MM.1S (cell line): ENCODE measurements at regions not wholly inside any gene's neighbourhood (a gene's known extent, or its start where the extent isn't known, plus 50 kb on each side); places are given as distances from the start of the nearest gene placed in this dataset.

Experiments
- DNase-seq: peaks from one replicate; pipeline ENCODE4 v3.0.0-alpha.2; 2015
- H2AFZ ChIP-seq: fragments of 300-600 bp; sonication (generic); 2 replicates; pipeline ENCODE4 v1.6.0; 2016; ENCODE audit warnings: antibody characterized with exemption, low read length
- H3F3A ChIP-seq: fragments of 300-600 bp; sonication (generic); 2 replicates; pipeline ENCODE4 v1.6.1; 2016; ENCODE audit warnings: mild to moderate bottlenecking, antibody characterized with exemption, low read length, moderate library complexity, mixed read lengths; ENCODE audit not compliant: insufficient read depth
- H3K27ac ChIP-seq: fragments of 300-600 bp; sonication (generic); 2 replicates; pipeline ENCODE4 v1.5.1; 2016; ENCODE audit warnings: mild to moderate bottlenecking, low read length
- H3K27me3 ChIP-seq: fragments of 300-600 bp; sonication (generic); replicated peaks from 2 replicates; pipeline ENCODE4 v1.6.0; 2016; ENCODE audit warnings: low read length; ENCODE audit not compliant: insufficient read depth
- H3K36me3 ChIP-seq: fragments of 300-600 bp; sonication (generic); replicated peaks from 2 replicates; pipeline ENCODE4 v1.6.1; 2016; ENCODE audit warnings: mild to moderate bottlenecking, low read length, mixed read lengths; ENCODE audit not compliant: insufficient read depth
- H3K4me1 ChIP-seq: fragments of 300-600 bp; sonication (generic); 2 replicates; pipeline ENCODE4 v1.6.1; 2016; ENCODE audit warnings: low read length, mixed read lengths
- H3K4me2 ChIP-seq: fragments of 300-600 bp; sonication (generic); 2 replicates; pipeline ENCODE4 v1.6.0; 2016; ENCODE audit warnings: low read depth, low read length
- H3K4me3 ChIP-seq: fragments of 300-600 bp; sonication (generic); 2 replicates; pipeline ENCODE4 v1.5.1; 2016; ENCODE audit warnings: low read length, mixed read lengths
- H3K79me2 ChIP-seq: fragments of 300-600 bp; sonication (generic); 2 replicates; pipeline ENCODE4 v1.6.1; 2016; ENCODE audit warnings: mixed run types, low read length, mixed read lengths
- H3K9ac ChIP-seq: fragments of 300-600 bp; sonication (generic); 2 replicates; pipeline ENCODE4 v1.6.1; 2016; ENCODE audit warnings: low read length, mixed read lengths
- H3K9me2 ChIP-seq: fragments of 300-600 bp; sonication (generic); replicated peaks from 2 replicates; pipeline ENCODE4 v1.6.1; 2016; ENCODE audit warnings: mild to moderate bottlenecking, low read length, mixed read lengths; ENCODE audit not compliant: insufficient read depth
- H3K9me3 ChIP-seq: fragments of 300-600 bp; sonication (generic); replicated peaks from 2 replicates; pipeline ENCODE4 v1.6.1; 2016; ENCODE audit warnings: mild to moderate bottlenecking, low read length, mixed read lengths; ENCODE audit not compliant: insufficient read depth
- H4K20me1 ChIP-seq: fragments of 300-600 bp; sonication (generic); 2 replicates; pipeline ENCODE4 v1.6.1; 2016; ENCODE audit warnings: mild to moderate bottlenecking, low read length, moderate library complexity, mixed read lengths; ENCODE audit not compliant: insufficient read depth
- EZH2 ChIP-seq: fragments of 300-600 bp; sonication (generic); optimal IDR thresholded peaks from 2 replicates; pipeline ENCODE3; 2017; ENCODE audit warnings: low read depth, mild to moderate bottlenecking, antibody characterized with exemption, low read length, mixed read lengths
- EZH2phosphoT487 ChIP-seq: fragments of 300-600 bp; sonication (generic); IDR thresholded peaks from 2 replicates; pipeline ENCODE4 v1.6.1; 2018; ENCODE audit warnings: antibody characterized with exemption, low read length
- TF ChIP-seq, protein P1 (sequence below): fragments of 300-600 bp; sonication (generic); IDR thresholded peaks from 2 replicates; pipeline ENCODE4 v1.5.1; 2016; ENCODE audit warnings: antibody characterized with exemption, low read length, mixed read lengths

GRCh38 chrX:115387327-115387726 is 97.8 kb downstream of the LUZP4 start:
- no peak overlapping the region for H3K27ac ChIP-seq
- H3K9me2 ChIP-seq, result no peaks in the 10 kb centered on the region
- no peak for DNase-seq
- H2AFZ ChIP-seq, result no peak overlapping the region
- no peaks in the 10 kb centered on the region for H3K9me3 ChIP-seq
- H3F3A ChIP-seq, result no peaks in the 10 kb centered on the region
- TF ChIP-seq EZH2phosphoT487 (no peak), EZH2 (no peak)
- TF ChIP-seq, protein P1, sequence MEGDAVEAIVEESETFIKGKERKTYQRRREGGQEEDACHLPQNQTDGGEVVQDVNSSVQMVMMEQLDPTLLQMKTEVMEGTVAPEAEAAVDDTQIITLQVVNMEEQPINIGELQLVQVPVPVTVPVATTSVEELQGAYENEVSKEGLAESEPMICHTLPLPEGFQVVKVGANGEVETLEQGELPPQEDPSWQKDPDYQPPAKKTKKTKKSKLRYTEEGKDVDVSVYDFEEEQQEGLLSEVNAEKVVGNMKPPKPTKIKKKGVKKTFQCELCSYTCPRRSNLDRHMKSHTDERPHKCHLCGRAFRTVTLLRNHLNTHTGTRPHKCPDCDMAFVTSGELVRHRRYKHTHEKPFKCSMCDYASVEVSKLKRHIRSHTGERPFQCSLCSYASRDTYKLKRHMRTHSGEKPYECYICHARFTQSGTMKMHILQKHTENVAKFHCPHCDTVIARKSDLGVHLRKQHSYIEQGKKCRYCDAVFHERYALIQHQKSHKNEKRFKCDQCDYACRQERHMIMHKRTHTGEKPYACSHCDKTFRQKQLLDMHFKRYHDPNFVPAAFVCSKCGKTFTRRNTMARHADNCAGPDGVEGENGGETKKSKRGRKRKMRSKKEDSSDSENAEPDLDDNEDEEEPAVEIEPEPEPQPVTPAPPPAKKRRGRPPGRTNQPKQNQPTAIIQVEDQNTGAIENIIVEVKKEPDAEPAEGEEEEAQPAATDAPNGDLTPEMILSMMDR, result no peak
- H3K4me2 ChIP-seq, result no peak overlapping the region
- H4K20me1 ChIP-seq, result no peaks in the 10 kb centered on the region
- no peaks in the 10 kb centered on the region for H3K79me2 ChIP-seq
- no peaks in the 10 kb centered on the region for H3K27me3 ChIP-seq
- no peaks in the 10 kb centered on the region for H3K4me1 ChIP-seq
- no peak overlapping the region for H3K4me3 ChIP-seq
- H3K9ac ChIP-seq, result no peak overlapping the region
- no peaks in the 10 kb centered on the region for H3K36me3 ChIP-seq

- H3K36me3 ChIP-seq, result no peaks in the 10 kb centered on the region
- no peak overlapping the region for H2AFZ ChIP-seq
- no peak overlapping the region for H3K4me3 ChIP-seq
- no peaks in the 10 kb centered on the region for H3K9me3 ChIP-seq
- no peak overlapping the region for H3K9ac ChIP-seq
- H3K4me1 ChIP-seq, result no peaks in the 10 kb centered on the region
- H4K20me1 ChIP-seq, result no peaks in the 10 kb centered on the region
- no peaks in the 10 kb centered on the region for H3K79me2 ChIP-seq
- no peak for DNase-seq
- no peak overlapping the region for H3K27ac ChIP-seq
- H3F3A ChIP-seq, result no peaks in the 10 kb centered on the region
- no peaks in the 10 kb centered on the region for H3K9me2 ChIP-seq
- no peaks in the 10 kb centered on the region for H3K27me3 ChIP-seq
- no peak overlapping the region for H3K4me2 ChIP-seq
- TF ChIP-seq EZH2phosphoT487, result no peak
- TF ChIP-seq EZH2, result no peak
- TF ChIP-seq, protein P1, result no peak
These were observed 99.4 kb downstream of the LUZP4 start for GRCh38 chrX:115388879-115389278.

DNA sequence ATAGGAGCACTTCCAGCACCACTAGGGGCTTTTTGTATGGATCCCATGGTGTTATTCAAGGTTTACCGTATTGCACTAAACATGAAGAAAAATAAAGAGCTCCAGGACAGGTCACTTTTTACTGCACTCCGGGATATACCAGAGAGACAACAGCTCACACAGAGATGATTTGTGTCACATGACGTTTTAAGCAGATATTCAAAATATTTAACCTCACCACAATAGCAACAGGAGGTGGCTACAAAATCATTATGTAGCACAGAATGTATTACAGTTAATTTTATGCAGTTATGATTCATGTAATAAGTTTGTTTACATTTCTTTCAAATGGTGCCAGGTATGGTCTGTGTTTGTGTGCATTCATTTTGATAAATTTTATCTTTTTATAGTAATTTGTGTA is 100.6 kb downstream of the LUZP4 start:
- no peaks in the 10 kb centered on the region for H3K79me2 ChIP-seq
- no peak overlapping the region for H3K9ac ChIP-seq
- no peaks in the 10 kb centered on the region for H4K20me1 ChIP-seq
- TF ChIP-seq EZH2phosphoT487 (no peak), EZH2 (no peak)
- TF ChIP-seq, protein P1, result no peak
- no peak overlapping the region for H3K4me2 ChIP-seq
- no peak for DNase-seq
- no peak overlapping the region for H2AFZ ChIP-seq
- H3K36me3 ChIP-seq, result no peaks in the 10 kb centered on the region
- H3K27me3 ChIP-seq, result no peaks in the 10 kb centered on the region
- H3K27ac ChIP-seq, result no peak overlapping the region
- no peaks in the 10 kb centered on the region for H3F3A ChIP-seq
- no peak overlapping the region for H3K4me3 ChIP-seq
- H3K9me2 ChIP-seq, result no peaks in the 10 kb centered on the region
- no peaks in the 10 kb centered on the region for H3K9me3 ChIP-seq
- H3K4me1 ChIP-seq, result no peaks in the 10 kb centered on the region
